ENCODE measurements at regions not wholly inside any gene's neighbourhood (a gene's known extent, or its start where the extent isn't known, plus 50 kb on each side); places are given as distances from the start of the nearest gene placed in this dataset.

- no peak for TF ChIP-seq ZNF425 (CRISPR knock-in tag; conservative IDR thresholded peaks at IDR 0.05)
- no peak for TF ChIP-seq TEAD4 (CRISPR knock-in tag; IDR thresholded peaks at IDR 0.05)
- TF ChIP-seq AFF4 (CRISPR knock-in tag; IDR thresholded peaks at IDR 0.05; ENCODE audit: borderline replicate concordance): no peak
- TF ChIP-seq ZMAT4 (CRISPR knock-in tag; IDR thresholded peaks at IDR 0.05): no peak
- no peak for TF ChIP-seq PRDM15 (CRISPR knock-in tag; IDR thresholded peaks at IDR 0.05)
- TF ChIP-seq TEAD1 (CRISPR knock-in tag; IDR thresholded peaks at IDR 0.05): no peak
Measured at GRCh38 chr3:127454968-127455367, 135.6 kb downstream of the TPRA1 start (continued).

- Mint-ChIP-seq H3K27me3 (ENCODE audit: low read depth) (peaks cover 56% of the 10 kb centered on the region), H3K4me1 (peaks cover 17% of the 10 kb centered on the region), H3K36me3 (no peaks in the 10 kb centered on the region), H3K4me3 (no peak overlapping the region), H3K9me3 (no peaks in the 10 kb centered on the region), H3K27ac (no peak overlapping the region)
- POLR2A ChIA-PET: no interaction called here
- CTCF ChIA-PET: interaction anchor here (2.1 to 5.7 kb wide), 3 partner anchors 18 to 88 kb away, joined by 10 to 62 read pairs (median 47); no protein-coding TSS in a partner anchor
- ATAC-seq: no peak
- no peak for TF ChIP-seq ERG (CRISPR knock-in tag; IDR thresholded peaks at IDR 0.05)
- TF ChIP-seq CREM (CRISPR knock-in tag; IDR thresholded peaks at IDR 0.05): no peak
- TF ChIP-seq TEAD4 (CRISPR knock-in tag; IDR thresholded peaks at IDR 0.05): no peak
- TF ChIP-seq ATF1 (CRISPR knock-in tag; IDR thresholded peaks at IDR 0.05): no peak
- no peak for TF ChIP-seq FOXP1 (CRISPR knock-in tag; IDR thresholded peaks at IDR 0.05; ENCODE audit: borderline replicate concordance)
- TF ChIP-seq NFYB (CRISPR knock-in tag; conservative IDR thresholded peaks at IDR 0.05; ENCODE audit: low read depth): no peak
- TF ChIP-seq PREB (CRISPR knock-in tag; IDR thresholded peaks at IDR 0.05; ENCODE audit: borderline replicate concordance): no peak
- TF ChIP-seq ATF2 (CRISPR knock-in tag; IDR thresholded peaks at IDR 0.05; ENCODE audit: borderline replicate concordance, low read depth): no peak
- no peak for TF ChIP-seq NR3C1 (CRISPR knock-in tag; conservative IDR thresholded peaks at IDR 0.05; ENCODE audit: low read depth)
- TF ChIP-seq ZNF416 (CRISPR knock-in tag; IDR thresholded peaks at IDR 0.05): no peak
- no peak for DNase-seq (ENCODE audit: low spot score)
Measured at GRCh38 chr3:127454051-127454450, 136.5 kb downstream of the TPRA1 start.

Data from WTC11 (cell line).